Spleen (tissue), 7 donors: ENCODE measurements at regions not wholly inside any gene's neighbourhood (a gene's known extent, or its start where the extent isn't known, plus 50 kb on each side); places are given as distances from the start of the nearest gene placed in this dataset.

Source experiments
- POLR2A ChIP-seq, 3 donors: fragments of 450-650 bp; IDR thresholded peaks; one replicate each; pipeline ENCODE4 v1.5.1; 2017; ENCODE audit warnings: antibody characterized with exemption in 3 of 3, mild to moderate bottlenecking in 1 of 3
- POLR2AphosphoS5 ChIP-seq, 3 donors: sonication (generic); formaldehyde crosslinking; IDR thresholded peaks; one replicate each; pipeline ENCODE4 v1.5.1; 2017; ENCODE audit warnings: antibody characterized with exemption in 3 of 3
- TF ChIP-seq, protein P1 (sequence below), 11 experiments: fragments of 200-600 bp in 7 of 11; fragments of 450-650 bp in 4 of 11; sonication (generic) in 4 of 11; IDR thresholded peaks in 8 of 11; conservative IDR thresholded peaks in 3 of 11; 1 replicate in 7 of 11; 2 replicates in 4 of 11; pipeline versions ENCODE4 v1.4.0 to v1.8.0; 2016 to 2021; ENCODE audit warnings: antibody characterized with exemption in 11 of 11, inconsistent platforms in 4 of 11, mild to moderate bottlenecking in 1 of 11
- donor health status: DM: no; HTN: no; CAD: no; lungs with moderate emphysema.
- donor health status: DM: no; HTN: no; CAD: no.
- donor health status: DM: no; HTN: no; CAD: no.

DNA sequence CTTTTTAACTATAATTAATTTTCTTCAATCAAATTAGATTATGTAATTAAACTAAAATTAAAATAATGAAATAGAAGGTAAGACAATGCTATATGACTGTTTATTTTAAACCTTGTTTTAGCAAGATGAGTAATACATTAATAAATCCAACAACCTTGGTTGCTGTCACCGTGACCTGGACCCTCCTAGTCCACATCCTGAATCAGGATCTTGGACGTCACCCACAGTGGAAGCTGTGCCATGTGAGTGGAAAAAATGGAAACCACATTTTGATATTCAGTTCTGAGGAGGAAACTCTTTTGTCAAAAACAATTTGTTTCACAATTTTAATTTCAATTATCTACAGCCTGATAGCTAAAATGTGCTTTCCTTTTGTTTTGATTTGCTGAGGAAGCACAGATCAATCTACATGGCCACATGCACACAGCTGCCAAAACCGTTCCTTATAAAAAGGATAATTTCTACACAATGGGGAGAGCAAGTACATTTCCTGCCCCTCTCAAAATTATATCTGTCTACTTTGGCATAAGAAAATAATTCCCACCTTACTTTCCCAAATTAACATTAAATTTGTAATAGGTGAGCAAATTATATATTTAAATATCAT lies 255.5 kb downstream of the RASSF9 start:
- TF ChIP-seq, protein P1, sequence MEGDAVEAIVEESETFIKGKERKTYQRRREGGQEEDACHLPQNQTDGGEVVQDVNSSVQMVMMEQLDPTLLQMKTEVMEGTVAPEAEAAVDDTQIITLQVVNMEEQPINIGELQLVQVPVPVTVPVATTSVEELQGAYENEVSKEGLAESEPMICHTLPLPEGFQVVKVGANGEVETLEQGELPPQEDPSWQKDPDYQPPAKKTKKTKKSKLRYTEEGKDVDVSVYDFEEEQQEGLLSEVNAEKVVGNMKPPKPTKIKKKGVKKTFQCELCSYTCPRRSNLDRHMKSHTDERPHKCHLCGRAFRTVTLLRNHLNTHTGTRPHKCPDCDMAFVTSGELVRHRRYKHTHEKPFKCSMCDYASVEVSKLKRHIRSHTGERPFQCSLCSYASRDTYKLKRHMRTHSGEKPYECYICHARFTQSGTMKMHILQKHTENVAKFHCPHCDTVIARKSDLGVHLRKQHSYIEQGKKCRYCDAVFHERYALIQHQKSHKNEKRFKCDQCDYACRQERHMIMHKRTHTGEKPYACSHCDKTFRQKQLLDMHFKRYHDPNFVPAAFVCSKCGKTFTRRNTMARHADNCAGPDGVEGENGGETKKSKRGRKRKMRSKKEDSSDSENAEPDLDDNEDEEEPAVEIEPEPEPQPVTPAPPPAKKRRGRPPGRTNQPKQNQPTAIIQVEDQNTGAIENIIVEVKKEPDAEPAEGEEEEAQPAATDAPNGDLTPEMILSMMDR (IDR thresholded peaks at IDR 0.05 in 8 of 11, conservative IDR thresholded peaks at IDR 0.05 in 3 of 11) = no peak
- TF ChIP-seq POLR2AphosphoS5 (IDR thresholded peaks at IDR 0.05) = peak in 1 of 3 donors; percentile 55
- TF ChIP-seq POLR2A (IDR thresholded peaks at IDR 0.05) = no peak
